ENCODE measurements at regions not wholly inside any gene's neighbourhood (a gene's known extent, or its start where the extent isn't known, plus 50 kb on each side); places are given as distances from the start of the nearest gene placed in this dataset.

GRCh38 chr21:15430577-15430976 lies 299.2 kb upstream of the USP25 start (continued):
- TF ChIP-seq PATZ1 (tag by site-specific recombination; IDR thresholded peaks at IDR 0.05) (no peak), PRDM6 (tag by site-specific recombination; IDR thresholded peaks at IDR 0.05) (no peak), OSR2 (tag by site-specific recombination; IDR thresholded peaks at IDR 0.05) (no peak), KLF8 (tag by site-specific recombination; IDR thresholded peaks at IDR 0.05) (no peak), KLF7 (tag by site-specific recombination; IDR thresholded peaks at IDR 0.05; ENCODE audit: borderline replicate concordance) (no peak), MYNN (tag by site-specific recombination; IDR thresholded peaks at IDR 0.05; ENCODE audit: borderline replicate concordance) (no peak), PBX3 (CRISPR knock-in tag; IDR thresholded peaks at IDR 0.05) (no peak)

GRCh38 chr21:15431053-15431452 lies 298.7 kb upstream of the USP25 start:
- Histone ChIP-seq H3K4me1 (ENCODE audit: control insufficient read depth, insufficient read depth, low read length) (no peaks in the 10 kb centered on the region), H3K36me3 (ENCODE audit: control insufficient read depth in 2 of 2, insufficient read depth in 1 of 2, low read length in 2 of 2) (no peaks in the 10 kb centered on the region), H3K9me3 (ENCODE audit: control insufficient read depth, insufficient read depth, low read depth, low read length) (no peaks in the 10 kb centered on the region), H3K4me3 (ENCODE audit: low read depth, low read length) (no peak overlapping the region), H3K27ac (ENCODE audit: extremely low read depth, low read depth, low read length) (no peak overlapping the region)
- CTCF ChIA-PET = interaction anchor here (0.7 to 2.1 kb wide), 3 partner anchors 10 to 1025 kb away, joined by 3 to 6 read pairs (median 5); no protein-coding TSS in a partner anchor
- TF ChIP-seq ZNF501 (tag by site-specific recombination; IDR thresholded peaks at IDR 0.05) (no peak), ZNF16 (tag by site-specific recombination; IDR thresholded peaks at IDR 0.05; ENCODE audit: low read depth) (no peak), KLF16 (tag by site-specific recombination; IDR thresholded peaks at IDR 0.05) (no peak), KLF17 (tag by site-specific recombination; IDR thresholded peaks at IDR 0.05) (no peak), ZNF560 (tag by site-specific recombination; IDR thresholded peaks at IDR 0.05; ENCODE audit: borderline replicate concordance) (no peak), SCRT2 (tag by site-specific recombination; IDR thresholded peaks at IDR 0.05) (no peak), ZNF548 (tag by site-specific recombination; IDR thresholded peaks at IDR 0.05) (no peak), ZNF677 (tag by site-specific recombination; IDR thresholded peaks at IDR 0.05) (no peak), KLF8 (tag by site-specific recombination; IDR thresholded peaks at IDR 0.05) (no peak), REPIN1 (tag by site-specific recombination; IDR thresholded peaks at IDR 0.05; ENCODE audit: low read depth) (no peak), ZNF239 (tag by site-specific recombination; IDR thresholded peaks at IDR 0.05) (no peak), ZNF670 (tag by site-specific recombination; IDR thresholded peaks at IDR 0.05; ENCODE audit: low read depth) (no peak), ZFP3 (tag by site-specific recombination; IDR thresholded peaks at IDR 0.05; ENCODE audit: low read depth) (no peak), MZF1 (tag by site-specific recombination; IDR thresholded peaks at IDR 0.05; ENCODE audit: borderline replicate concordance) (no peak), ZNF580 (tag by site-specific recombination; IDR thresholded peaks at IDR 0.05) (no peak)
- POLR2A ChIA-PET = no interaction called here

Data from HEK293 (cell line).